ENCODE measurements at regions not wholly inside any gene's neighbourhood (a gene's known extent, or its start where the extent isn't known, plus 50 kb on each side); places are given as distances from the start of the nearest gene placed in this dataset.

DNA sequence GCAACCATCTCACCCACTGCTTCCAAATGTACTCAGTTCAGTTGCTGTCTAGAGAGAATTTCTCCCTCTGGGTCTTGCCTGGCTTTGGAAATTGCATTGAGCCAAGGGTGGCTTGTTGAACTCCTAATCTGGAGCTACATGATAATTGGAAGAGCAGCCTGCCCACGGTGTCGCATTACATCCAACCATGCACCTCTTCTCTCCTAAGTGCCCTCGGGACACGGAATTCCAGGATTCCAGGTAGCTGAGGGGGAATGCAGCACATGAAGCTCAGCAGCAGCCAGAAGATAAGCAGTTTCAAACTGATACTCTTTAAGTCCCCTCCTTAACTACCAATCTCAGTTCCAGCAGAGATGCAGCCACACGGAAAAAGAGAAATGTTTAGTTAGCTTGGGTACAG lies 509.4 kb upstream of the KLF4 start:
- TF ChIP-seq, protein P1, sequence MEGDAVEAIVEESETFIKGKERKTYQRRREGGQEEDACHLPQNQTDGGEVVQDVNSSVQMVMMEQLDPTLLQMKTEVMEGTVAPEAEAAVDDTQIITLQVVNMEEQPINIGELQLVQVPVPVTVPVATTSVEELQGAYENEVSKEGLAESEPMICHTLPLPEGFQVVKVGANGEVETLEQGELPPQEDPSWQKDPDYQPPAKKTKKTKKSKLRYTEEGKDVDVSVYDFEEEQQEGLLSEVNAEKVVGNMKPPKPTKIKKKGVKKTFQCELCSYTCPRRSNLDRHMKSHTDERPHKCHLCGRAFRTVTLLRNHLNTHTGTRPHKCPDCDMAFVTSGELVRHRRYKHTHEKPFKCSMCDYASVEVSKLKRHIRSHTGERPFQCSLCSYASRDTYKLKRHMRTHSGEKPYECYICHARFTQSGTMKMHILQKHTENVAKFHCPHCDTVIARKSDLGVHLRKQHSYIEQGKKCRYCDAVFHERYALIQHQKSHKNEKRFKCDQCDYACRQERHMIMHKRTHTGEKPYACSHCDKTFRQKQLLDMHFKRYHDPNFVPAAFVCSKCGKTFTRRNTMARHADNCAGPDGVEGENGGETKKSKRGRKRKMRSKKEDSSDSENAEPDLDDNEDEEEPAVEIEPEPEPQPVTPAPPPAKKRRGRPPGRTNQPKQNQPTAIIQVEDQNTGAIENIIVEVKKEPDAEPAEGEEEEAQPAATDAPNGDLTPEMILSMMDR (IDR thresholded peaks at IDR 0.05; ENCODE audit: low read length): no peak
- no peak for TF ChIP-seq EZH2 (IDR thresholded peaks at IDR 0.05; ENCODE audit: borderline replicate concordance, low read length)

Measured in OCI-LY1 (cell line).